Activated CD8-positive, alpha-beta T cell treated with anti-CD3 and anti-CD28 coated beads, Interleukin-2, amount 10 ng/mL, durations not matched to agents 7 days and 5 days (primary cell): ENCODE measurements at regions not wholly inside any gene's neighbourhood (a gene's known extent, or its start where the extent isn't known, plus 50 kb on each side); places are given as distances from the start of the nearest gene placed in this dataset.
A peak's percentile ranks its signal among the peaks of the same experiment; 100 is the strongest.
"Not testable (repeated sequence)": the region's sequence is repeated elsewhere in the genome, so short reads cannot be mapped to it uniquely, and the experiment has no call there.

Experiments used
- ATAC-seq: fragments of 150-1000 bp; cut with Tn5 transposase; one replicate; pipeline ENCODE4 v1.10.0; 2021; ENCODE audit warnings: moderate library complexity
- CTCF ChIA-PET: fragments of 350-600 bp; sonication (Branson Sonifier 250); formaldehyde crosslinking; loops from one replicate; lab custom pipeline; 2021; ENCODE audit warnings: antibody characterized with exemption; lab: Charles Lee
- POLR2A ChIA-PET: fragments of 350-600 bp; sonication (Branson Sonifier 250); formaldehyde crosslinking; loops from one replicate; lab custom pipeline; 2021; ENCODE audit warnings: antibody characterized with exemption; lab: Charles Lee
- DNase-seq: peaks from one replicate; pipeline ENCODE4 v3.0.0-alpha.2; 2020
- H3K27ac Mint-ChIP-seq: one replicate; pipeline ENCODE4 v1.8.0; 2021; ENCODE audit warnings: mild to moderate bottlenecking, mixed read lengths
- H3K27me3 Mint-ChIP-seq: one replicate; pipeline ENCODE4 v1.8.0; 2021; ENCODE audit warnings: low read depth, mixed read lengths
- H3K36me3 Mint-ChIP-seq: one replicate; pipeline ENCODE4 v1.8.0; 2021; ENCODE audit warnings: low read depth, mixed read lengths
- H3K4me1 Mint-ChIP-seq: one replicate; pipeline ENCODE4 v1.8.0; 2021; ENCODE audit warnings: low read depth, mixed read lengths
- H3K4me3 Mint-ChIP-seq: one replicate; pipeline ENCODE4 v1.8.0; 2021; ENCODE audit warnings: mild to moderate bottlenecking, mixed read lengths
- H3K9me3 Mint-ChIP-seq: one replicate; pipeline ENCODE4 v1.8.0; 2022; ENCODE audit warnings: mixed read lengths; ENCODE audit not compliant: insufficient read depth

DNA sequence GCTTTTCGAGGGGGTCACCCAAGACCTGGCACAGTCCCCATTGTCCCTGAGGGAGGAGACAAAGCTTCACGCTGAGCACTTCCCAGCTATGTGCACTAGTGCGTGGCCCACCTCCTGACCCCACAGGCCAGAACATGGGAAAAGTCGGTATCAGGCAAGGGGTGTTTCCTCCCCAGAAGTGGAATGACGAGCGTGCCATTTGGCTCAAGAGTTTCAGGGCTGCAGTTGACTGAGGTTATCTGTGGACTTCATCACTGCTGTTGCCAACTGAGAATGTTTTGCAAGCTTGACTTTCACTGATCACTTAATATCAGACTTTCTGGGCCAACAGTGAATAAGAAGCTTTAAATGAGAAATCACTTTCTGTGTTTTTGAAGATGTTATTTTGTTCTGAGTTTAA, 137.0 kb upstream of the AFDN start:
- ATAC-seq = no peak
- Mint-ChIP-seq H3K4me3 (no peak overlapping the region), H3K9me3 (no peaks in the 10 kb centered on the region), H3K27ac (no peak overlapping the region), H3K36me3 (no peaks in the 10 kb centered on the region), H3K4me1 (no peaks in the 10 kb centered on the region), H3K27me3 (peaks cover 43% of the 10 kb centered on the region)
- DNase-seq = no peak
- CTCF ChIA-PET = no interaction called here
- POLR2A ChIA-PET = interaction anchor here (1.0 kb wide), 1 partner anchor 10 kb away, joined by 3 read pairs; no protein-coding TSS in a partner anchor

DNA sequence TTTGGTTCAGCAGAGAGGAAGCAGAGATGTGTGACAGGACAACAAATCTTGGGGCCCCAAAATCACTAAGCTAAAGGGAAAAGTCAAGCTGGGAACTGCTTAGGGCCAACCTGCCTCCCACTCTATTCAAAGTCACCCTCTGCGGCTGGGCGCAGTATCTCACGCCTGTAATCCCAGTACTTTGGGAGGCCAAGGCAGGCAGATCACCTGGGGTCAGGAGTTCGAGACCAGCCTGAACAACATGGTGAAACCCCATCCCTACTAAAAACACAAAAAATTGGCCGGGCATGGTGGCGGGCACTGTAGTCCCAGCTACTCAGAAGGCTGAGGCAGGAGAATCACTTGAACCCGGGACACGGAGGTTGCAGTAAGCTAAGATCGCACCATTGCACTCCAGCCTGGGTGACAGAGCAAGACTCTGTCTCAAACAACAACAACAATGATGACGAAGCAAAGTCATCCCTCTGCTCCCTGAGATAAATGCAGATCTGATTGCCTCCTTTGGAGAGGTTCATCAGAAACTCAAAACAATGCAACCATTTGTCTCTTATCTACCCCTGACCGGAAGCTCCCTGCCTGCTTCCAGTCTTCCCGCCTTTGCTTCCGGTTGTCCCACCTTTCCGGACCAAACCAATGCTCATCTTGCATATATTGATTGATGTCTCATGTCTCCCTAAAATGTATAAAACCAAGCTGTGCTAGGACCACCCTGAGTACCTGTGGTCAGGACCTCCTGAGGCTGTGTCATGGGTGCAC, 136.4 kb upstream of the AFDN start:
- H3K4me3 Mint-ChIP-seq, H3K36me3 Mint-ChIP-seq, H3K9me3 Mint-ChIP-seq, H3K4me1 Mint-ChIP-seq, ATAC-seq, CTCF ChIA-PET, DNase-seq, H3K27ac Mint-ChIP-seq: not testable (repeated sequence)
- H3K27me3 Mint-ChIP-seq = peaks cover 39% of the 10 kb centered on the region
- POLR2A ChIA-PET = interaction anchor here (1.0 kb wide), 1 partner anchor 9 kb away, joined by 3 read pairs; no protein-coding TSS in a partner anchor

DNA sequence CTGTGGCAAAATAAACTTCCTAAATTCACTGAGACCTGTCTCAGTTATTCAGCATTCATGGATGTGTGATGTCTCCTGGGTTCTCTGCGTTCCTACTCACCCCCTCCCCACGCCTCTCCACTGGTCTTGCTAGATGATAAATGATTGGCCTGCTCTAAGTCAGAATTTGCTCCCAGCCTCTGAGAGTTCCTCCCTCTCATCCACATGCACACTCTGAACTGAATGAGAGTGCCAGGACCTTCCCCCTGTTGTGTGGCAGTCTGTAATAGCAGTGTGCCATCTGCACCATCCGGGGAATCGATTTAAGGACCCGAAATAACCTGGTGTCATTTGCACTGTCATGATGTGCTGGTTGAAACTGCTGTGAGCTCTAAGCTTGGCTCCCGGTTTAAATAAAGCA, 135.8 kb upstream of the AFDN start:
- POLR2A ChIA-PET = no interaction called here
- CTCF ChIA-PET = no interaction called here
- H3K4me3 Mint-ChIP-seq = no peak overlapping the region
- H3K27ac Mint-ChIP-seq = no peak overlapping the region
- no peaks in the 10 kb centered on the region for H3K4me1 Mint-ChIP-seq
- DNase-seq (no peak), ATAC-seq (no peak)
- H3K27me3 Mint-ChIP-seq = peaks cover 36% of the 10 kb centered on the region
- no peaks in the 10 kb centered on the region for H3K9me3 Mint-ChIP-seq
- H3K36me3 Mint-ChIP-seq = no peaks in the 10 kb centered on the region

DNA sequence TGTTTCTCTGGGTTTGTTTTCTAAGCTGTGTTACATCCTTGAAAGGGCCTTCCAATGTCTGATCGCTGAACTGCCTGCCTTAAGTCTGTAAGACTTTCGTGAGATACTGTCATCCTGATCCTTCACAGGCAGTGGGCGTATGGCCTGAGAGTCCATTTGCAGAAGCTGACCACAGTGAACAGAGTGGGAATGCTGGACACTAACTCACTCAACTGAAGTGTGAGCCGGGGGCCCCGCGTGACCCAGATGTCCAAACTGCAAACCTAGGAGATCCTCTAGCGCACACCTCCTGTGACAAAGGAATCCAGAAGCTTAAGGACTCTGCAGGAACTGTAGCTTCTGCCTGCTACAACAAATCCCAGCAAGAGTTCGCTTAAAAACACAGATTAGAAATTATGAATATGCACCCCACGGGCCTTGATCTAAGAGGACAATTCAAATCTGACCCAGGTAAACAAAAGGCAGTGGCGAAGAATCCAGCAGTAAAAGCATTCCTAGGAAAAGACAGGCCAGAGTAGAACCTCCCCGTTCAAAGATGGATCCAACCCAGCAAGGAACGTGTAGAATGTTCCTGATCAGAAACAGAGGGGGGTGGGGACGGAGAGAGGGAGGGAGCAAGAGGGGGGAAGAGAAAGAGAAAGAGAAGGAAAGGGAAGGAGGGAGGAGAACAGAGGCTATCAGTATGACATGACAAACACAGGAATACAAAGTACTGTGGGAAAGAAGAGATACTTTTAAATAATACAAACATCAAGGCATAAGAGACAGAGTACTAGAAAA, 135.0 kb upstream of the AFDN start:
- Mint-ChIP-seq H3K4me3 (no peak overlapping the region), H3K4me1 (no peaks in the 10 kb centered on the region), H3K9me3 (no peaks in the 10 kb centered on the region), H3K36me3 (no peaks in the 10 kb centered on the region), H3K27ac (no peak overlapping the region), H3K27me3 (peaks cover 34% of the 10 kb centered on the region)
- no peak for DNase-seq
- ChIA-PET POLR2A (no interaction called here), CTCF (no interaction called here)
- no peak for ATAC-seq

DNA sequence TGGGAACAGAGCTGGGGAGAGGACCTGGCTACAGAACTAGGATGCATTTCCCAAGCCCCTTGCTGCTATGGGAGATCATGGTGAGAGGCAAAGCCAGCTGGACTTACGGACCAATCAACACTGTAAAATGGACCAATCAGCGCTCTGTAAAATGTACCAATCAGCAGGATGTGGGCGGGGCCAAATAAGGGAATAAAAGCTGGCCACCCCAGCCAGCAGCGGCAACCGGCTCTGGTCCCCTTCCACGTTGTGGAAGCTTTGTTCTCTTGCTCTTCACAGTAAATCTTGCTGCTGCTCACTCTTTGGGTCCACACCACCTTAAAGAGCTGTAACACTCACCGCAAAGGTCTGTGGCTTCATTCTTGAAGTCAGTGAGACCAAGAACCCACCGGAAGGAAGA, 133.2 kb upstream of the AFDN start:
- POLR2A ChIA-PET, DNase-seq, H3K9me3 Mint-ChIP-seq, H3K36me3 Mint-ChIP-seq, ATAC-seq, H3K4me3 Mint-ChIP-seq, H3K4me1 Mint-ChIP-seq, H3K27ac Mint-ChIP-seq, CTCF ChIA-PET: not testable (repeated sequence)
- H3K27me3 Mint-ChIP-seq = peaks cover 30% of the 10 kb centered on the region

DNA sequence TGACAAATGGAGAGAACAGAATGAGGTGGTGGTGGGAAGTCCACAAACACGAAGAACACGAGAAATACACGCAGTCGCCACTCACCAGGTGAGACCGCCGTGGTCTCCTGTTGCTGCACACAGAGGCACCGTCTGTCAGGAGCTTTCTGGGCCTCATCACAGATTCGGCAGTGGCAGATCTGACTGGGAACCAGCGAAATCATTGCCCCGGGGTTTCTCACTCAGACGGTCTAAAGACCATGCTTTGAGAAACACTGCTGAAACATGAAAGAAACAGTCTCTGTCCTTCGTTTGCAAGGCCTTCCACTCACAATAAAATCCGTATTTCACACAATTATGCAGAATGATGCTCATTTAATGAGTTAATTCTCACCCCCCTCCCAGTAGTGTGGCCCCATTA, 130.9 kb upstream of the AFDN start:
- POLR2A ChIA-PET = no interaction called here

DNA sequence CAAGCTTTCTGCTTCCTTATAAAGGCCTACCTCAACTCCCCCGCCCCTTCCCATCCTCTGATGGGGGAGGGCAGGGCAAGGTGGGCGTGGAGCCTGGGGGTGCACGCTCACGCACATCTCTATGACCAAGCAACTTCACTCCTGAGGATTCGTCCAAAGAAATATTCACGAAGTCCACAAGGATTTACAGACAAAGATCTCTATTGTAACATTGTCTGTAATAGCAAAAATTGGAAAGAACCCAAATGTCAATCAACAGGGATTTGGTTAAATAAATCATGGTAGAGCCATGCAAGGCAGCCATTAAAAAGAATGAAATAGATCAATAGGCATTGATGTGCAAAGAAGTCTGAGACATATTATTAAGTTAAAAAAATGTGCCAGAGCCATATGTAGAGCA, 130.4 kb upstream of the AFDN start:
- Mint-ChIP-seq H3K4me3 (no peak overlapping the region), H3K36me3 (no peaks in the 10 kb centered on the region), H3K9me3 (no peaks in the 10 kb centered on the region), H3K27ac (no peak overlapping the region), H3K27me3 (peaks cover 33% of the 10 kb centered on the region), H3K4me1 (peaks cover 18% of the 10 kb centered on the region)
- POLR2A ChIA-PET = no interaction called here
- DNase-seq = no peak
- ATAC-seq = no peak
- CTCF ChIA-PET = no interaction called here

More for the DNA sequence above, 130.9 kb upstream of the AFDN start:
- ATAC-seq (no peak), DNase-seq (no peak)
- H3K27ac Mint-ChIP-seq = no peak overlapping the region
- H3K9me3 Mint-ChIP-seq = no peaks in the 10 kb centered on the region
- no peak overlapping the region for H3K4me3 Mint-ChIP-seq
- peaks cover 18% of the 10 kb centered on the region for H3K4me1 Mint-ChIP-seq
- H3K27me3 Mint-ChIP-seq = peaks cover 33% of the 10 kb centered on the region
- H3K36me3 Mint-ChIP-seq = no peaks in the 10 kb centered on the region
- CTCF ChIA-PET = no interaction called here

DNA sequence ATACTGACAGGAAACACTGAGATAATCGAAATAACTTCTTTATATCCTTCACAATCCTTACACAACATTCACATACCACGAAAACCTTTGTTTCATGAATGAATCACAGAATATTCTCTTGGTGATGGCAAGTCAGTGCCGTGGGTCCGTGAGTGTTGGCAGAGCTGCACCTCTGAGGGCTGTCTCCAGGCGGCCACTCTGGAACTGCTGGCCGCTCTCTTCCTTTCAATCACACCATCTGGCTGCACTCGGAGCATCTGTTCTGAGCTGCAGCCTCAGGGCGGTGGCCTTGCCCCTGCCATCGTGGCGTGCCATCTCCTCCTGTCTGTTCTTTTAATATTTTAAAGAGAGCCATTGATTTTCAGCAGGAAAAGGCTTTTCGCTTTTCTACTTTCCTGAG, 129.4 kb upstream of the AFDN start:
- no peaks in the 10 kb centered on the region for H3K36me3 Mint-ChIP-seq
- peaks cover 33% of the 10 kb centered on the region for H3K27me3 Mint-ChIP-seq
- H3K4me3 Mint-ChIP-seq = no peak overlapping the region
- no peak for ATAC-seq
- H3K4me1 Mint-ChIP-seq = peaks cover 18% of the 10 kb centered on the region
- DNase-seq = no peak
- H3K27ac Mint-ChIP-seq = no peak overlapping the region
- POLR2A ChIA-PET = no interaction called here
- CTCF ChIA-PET = no interaction called here
- no peaks in the 10 kb centered on the region for H3K9me3 Mint-ChIP-seq

DNA sequence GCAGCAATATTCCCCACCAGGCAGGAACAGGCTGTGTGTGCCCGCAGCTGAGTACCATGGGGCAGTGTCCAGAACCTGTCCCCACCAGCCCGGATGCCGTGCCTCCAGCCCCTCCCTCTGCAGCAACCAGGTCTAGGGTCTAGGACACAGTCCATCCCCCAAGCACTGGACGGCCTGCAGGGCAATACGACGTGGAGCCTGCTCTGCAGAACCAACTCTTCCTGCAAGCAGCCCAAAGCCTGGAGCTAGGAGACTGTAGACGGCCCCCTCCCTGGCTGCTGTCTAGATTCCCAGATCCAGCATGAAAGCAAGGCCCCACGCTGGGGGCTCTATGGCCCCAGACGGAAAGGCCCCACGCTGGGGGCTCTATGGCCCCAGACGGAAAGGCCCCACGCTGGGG, 128.2 kb upstream of the AFDN start:
- POLR2A ChIA-PET = no interaction called here
- CTCF ChIA-PET = interaction anchor here (0.7 to 0.9 kb wide), 2 partner anchors 133 to 347 kb away, joined by 3 read pairs; no protein-coding TSS in a partner anchor
- H3K9me3 Mint-ChIP-seq = no peaks in the 10 kb centered on the region
- ATAC-seq (no peak), DNase-seq (no peak)
- H3K27ac Mint-ChIP-seq = peak overlapping the region; percentile 25
- no peaks in the 10 kb centered on the region for H3K36me3 Mint-ChIP-seq
- peaks cover 37% of the 10 kb centered on the region for H3K27me3 Mint-ChIP-seq
- peaks cover 18% of the 10 kb centered on the region for H3K4me1 Mint-ChIP-seq
- no peak overlapping the region for H3K4me3 Mint-ChIP-seq

DNA sequence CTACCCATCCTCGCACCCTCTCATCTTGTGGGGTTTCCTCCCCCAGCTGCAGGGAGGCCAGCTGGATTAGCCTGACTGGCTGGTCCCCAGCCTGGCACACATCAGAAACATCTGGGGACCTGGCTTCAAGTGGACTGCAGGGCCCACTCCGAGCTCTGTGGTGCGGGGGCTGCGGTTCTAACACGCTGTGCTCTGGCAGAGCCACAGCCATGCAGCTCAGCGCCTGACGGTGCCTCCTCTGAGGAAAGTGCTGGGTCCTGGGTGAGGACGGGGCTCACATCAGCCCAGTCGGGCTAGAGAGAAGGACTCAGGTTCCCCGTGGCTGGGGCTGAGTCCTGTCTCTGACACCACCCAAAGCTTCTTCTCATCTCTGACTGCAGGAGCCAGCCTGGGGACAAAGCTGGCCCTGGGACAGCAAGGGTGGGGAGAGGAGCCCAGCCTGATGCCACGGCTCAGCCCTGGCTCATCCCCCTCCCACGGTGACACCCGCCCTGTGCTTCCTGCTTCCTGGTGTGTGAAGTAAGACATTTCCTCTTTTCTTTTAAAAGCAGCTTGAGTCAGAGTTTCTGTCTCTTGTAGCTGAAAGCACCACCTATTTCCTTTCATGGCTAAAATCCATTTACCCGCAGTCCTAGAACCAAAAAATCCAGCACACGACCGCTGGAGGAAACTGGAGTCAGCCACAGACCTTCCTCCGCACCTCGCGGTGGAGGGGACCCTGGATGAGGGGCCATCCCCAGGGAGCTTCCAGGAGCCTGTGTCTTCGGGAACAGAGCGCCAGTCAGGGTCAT, 127.4 kb upstream of the AFDN start:
- CTCF ChIA-PET = interaction anchor here (0.7 to 0.9 kb wide), 2 partner anchors 132 to 348 kb away, joined by 3 read pairs; no protein-coding TSS in a partner anchor
- Mint-ChIP-seq H3K4me3 (peak overlapping the region; percentile 67), H3K9me3 (no peaks in the 10 kb centered on the region), H3K4me1 (peaks cover 18% of the 10 kb centered on the region), H3K27me3 (peaks cover 31% of the 10 kb centered on the region), H3K36me3 (no peaks in the 10 kb centered on the region), H3K27ac (peak overlapping the region; percentile 93)
- peak; percentile 91 for ATAC-seq
- peak; percentile 72 for DNase-seq
- POLR2A ChIA-PET = interaction anchor here (1.2 kb wide), 1 partner anchor 9 kb away, joined by 3 read pairs; no protein-coding TSS in a partner anchor

DNA sequence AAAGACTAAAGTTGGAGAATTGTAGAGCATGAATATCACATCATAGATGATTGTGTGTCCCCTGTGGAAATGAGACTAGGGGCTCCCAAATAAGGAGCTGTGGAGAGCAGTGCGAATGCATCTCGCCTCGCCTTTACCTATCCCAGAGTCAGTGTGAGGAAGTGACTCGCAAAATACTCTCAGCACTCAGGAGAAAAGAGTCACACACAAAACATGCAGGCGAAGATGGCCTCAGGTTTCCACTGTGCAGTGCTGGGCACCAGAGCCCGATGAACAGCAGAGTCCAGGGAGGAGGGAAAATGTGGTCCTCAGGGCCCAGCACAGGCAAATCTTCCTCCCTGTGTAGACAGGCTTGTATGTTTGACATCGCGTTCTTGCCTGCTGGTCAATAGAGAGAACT, 126.5 kb upstream of the AFDN start:
- ChIA-PET CTCF (no interaction called here), POLR2A (no interaction called here)
- H3K27me3 Mint-ChIP-seq = peaks cover 33% of the 10 kb centered on the region
- H3K4me3 Mint-ChIP-seq = no peak overlapping the region
- no peak for DNase-seq
- peaks cover 24% of the 10 kb centered on the region for H3K4me1 Mint-ChIP-seq
- H3K27ac Mint-ChIP-seq = peak overlapping the region; percentile 93
- no peaks in the 10 kb centered on the region for H3K9me3 Mint-ChIP-seq
- H3K36me3 Mint-ChIP-seq = no peaks in the 10 kb centered on the region
- no peak for ATAC-seq
